Activated CD8-positive, alpha-beta T cell treated with anti-CD3 and anti-CD28 coated beads for 36 hours (primary cell): ENCODE measurements at regions not wholly inside any gene's neighbourhood (a gene's known extent, or its start where the extent isn't known, plus 50 kb on each side); places are given as distances from the start of the nearest gene placed in this dataset.

Experiments
- ATAC-seq: fragments of 200-7000 bp; cut with Tn5 transposase; one replicate; pipeline ENCODE4 v1.10.0; 2021; ENCODE audit warnings: mild to moderate bottlenecking, moderate library complexity
- CTCF ChIA-PET: fragments of 350-600 bp; sonication (Branson Sonifier 250); formaldehyde crosslinking; loops from one replicate; lab custom pipeline; 2021; ENCODE audit warnings: antibody characterized with exemption; lab: Charles Lee
- POLR2A ChIA-PET: fragments of 350-600 bp; sonication (Branson Sonifier 250); formaldehyde crosslinking; loops from one replicate; lab custom pipeline; 2021; ENCODE audit warnings: antibody characterized with exemption; lab: Charles Lee
- DNase-seq: peaks from one replicate; pipeline ENCODE4 v3.0.0-alpha.2; 2020
- H3K27ac Mint-ChIP-seq: one replicate; pipeline ENCODE4 v1.8.0; 2021; ENCODE audit warnings: mild to moderate bottlenecking, mixed read lengths
- H3K27me3 Mint-ChIP-seq: one replicate; pipeline ENCODE4 v1.8.0; 2021; ENCODE audit warnings: mixed read lengths
- H3K36me3 Mint-ChIP-seq: one replicate; pipeline ENCODE4 v1.8.0; 2021; ENCODE audit warnings: low read depth, mixed read lengths
- H3K4me1 Mint-ChIP-seq: one replicate; pipeline ENCODE4 v1.8.0; 2021; ENCODE audit warnings: low read depth, mixed read lengths
- H3K4me3 Mint-ChIP-seq: one replicate; pipeline ENCODE4 v1.8.0; 2021; ENCODE audit warnings: mild to moderate bottlenecking, moderate library complexity, mixed read lengths
- H3K9me3 Mint-ChIP-seq: one replicate; pipeline ENCODE4 v1.8.0; 2021; ENCODE audit warnings: mixed read lengths
- intact Hi-C: fragments of 100-400 bp; cut with micrococcal nuclease; formaldehyde crosslinking; loops from one replicate; pipeline ENCODE4 v1.10.0; 2022
- TF ChIP-seq, protein P1 (sequence below): fragments of 200-600 bp; IDR thresholded peaks from one replicate; pipeline ENCODE4 v1.8.0; 2022; ENCODE audit warnings: antibody characterized with exemption, mild to moderate bottlenecking

DNA sequence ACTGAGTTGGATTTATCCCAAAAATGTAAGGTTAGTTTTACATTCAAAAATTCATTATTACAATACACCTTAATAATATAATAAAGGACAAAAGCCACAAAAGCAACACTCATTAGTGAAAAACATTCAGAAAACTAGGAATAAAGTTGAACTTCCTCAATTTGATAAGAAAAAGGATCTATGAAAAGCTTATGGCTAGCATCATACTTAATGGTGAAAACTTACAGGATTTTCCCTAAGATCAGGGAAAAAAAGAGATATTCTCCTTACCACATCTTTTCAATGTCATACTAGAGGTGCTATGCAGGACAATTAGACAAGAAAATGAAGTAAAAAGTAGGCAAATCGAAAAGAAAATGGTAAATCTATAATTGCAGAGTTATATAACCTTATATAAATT is 279.9 kb downstream of the CGGBP1 start:
- Mint-ChIP-seq H3K4me3 (no peak overlapping the region), H3K4me1 (no peaks in the 10 kb centered on the region), H3K27me3 (peaks cover 11% of the 10 kb centered on the region), H3K27ac (no peak overlapping the region), H3K36me3 (no peaks in the 10 kb centered on the region), H3K9me3 (peaks cover 2% of the 10 kb centered on the region)
- ChIA-PET CTCF (no interaction called here), POLR2A (no interaction called here)
- intact Hi-C loops, result no loop called here
- TF ChIP-seq, protein P1, sequence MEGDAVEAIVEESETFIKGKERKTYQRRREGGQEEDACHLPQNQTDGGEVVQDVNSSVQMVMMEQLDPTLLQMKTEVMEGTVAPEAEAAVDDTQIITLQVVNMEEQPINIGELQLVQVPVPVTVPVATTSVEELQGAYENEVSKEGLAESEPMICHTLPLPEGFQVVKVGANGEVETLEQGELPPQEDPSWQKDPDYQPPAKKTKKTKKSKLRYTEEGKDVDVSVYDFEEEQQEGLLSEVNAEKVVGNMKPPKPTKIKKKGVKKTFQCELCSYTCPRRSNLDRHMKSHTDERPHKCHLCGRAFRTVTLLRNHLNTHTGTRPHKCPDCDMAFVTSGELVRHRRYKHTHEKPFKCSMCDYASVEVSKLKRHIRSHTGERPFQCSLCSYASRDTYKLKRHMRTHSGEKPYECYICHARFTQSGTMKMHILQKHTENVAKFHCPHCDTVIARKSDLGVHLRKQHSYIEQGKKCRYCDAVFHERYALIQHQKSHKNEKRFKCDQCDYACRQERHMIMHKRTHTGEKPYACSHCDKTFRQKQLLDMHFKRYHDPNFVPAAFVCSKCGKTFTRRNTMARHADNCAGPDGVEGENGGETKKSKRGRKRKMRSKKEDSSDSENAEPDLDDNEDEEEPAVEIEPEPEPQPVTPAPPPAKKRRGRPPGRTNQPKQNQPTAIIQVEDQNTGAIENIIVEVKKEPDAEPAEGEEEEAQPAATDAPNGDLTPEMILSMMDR, result no peak
- ATAC-seq, result no peak
- no peak for DNase-seq

DNA sequence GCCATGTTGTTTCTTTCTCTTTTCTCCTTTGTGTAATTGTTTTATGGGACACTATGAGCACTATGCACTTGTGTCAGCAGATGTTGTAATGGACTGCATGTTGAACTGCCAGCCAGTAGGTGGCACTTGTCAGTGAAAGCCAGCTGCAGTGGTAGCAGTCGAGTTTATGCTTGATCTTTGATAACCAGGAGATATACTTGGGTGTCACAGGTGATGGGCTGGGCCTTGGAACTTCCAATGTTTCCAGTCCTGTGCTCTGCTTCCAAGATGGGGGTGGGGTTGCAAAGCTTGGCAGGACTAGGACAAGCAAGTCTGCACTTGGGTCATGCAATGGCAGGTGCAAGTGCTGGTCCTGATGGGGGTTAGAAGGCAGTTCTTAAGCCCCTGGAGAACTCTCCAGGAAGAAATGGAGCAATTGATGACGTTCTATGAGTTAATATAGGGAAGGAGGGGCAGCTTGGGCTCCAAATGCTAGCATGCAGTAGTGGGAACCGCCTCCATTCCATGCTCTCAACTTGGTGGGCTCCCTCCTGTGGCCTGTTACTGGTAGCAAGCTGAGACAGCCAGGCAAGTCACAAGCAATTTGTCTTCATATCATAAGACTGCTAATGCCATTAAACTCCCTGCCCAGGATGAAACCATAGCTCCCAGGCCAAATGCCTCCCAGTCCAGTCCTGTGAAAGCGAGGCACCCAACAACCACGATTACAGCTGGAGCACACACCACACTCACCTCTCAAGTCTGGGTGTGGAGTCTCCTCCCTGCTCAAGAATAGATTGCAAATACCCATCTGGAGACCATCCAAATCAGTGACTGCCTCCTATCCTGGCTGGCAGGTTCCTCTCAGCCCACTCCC is 287.2 kb downstream of the CGGBP1 start:
- intact Hi-C loops, result loop anchor here (2.0 to 5.0 kb wide), 2 partner anchors 233 to 411 kb away; no protein-coding TSS in a partner anchor
- peaks cover 7% of the 10 kb centered on the region for H3K27me3 Mint-ChIP-seq
- POLR2A ChIA-PET, result no interaction called here
- ATAC-seq (peak; percentile 90), DNase-seq (peak; percentile 39)
- no peak overlapping the region for H3K4me3 Mint-ChIP-seq
- CTCF ChIA-PET, result interaction anchor here (0.6 to 1.7 kb wide), 14 partner anchors 8 to 473 kb away, joined by 3 to 10 read pairs (median 4); no protein-coding TSS in a partner anchor
- H3K27ac Mint-ChIP-seq, result no peak overlapping the region
- H3K4me1 Mint-ChIP-seq, result no peaks in the 10 kb centered on the region
- H3K9me3 Mint-ChIP-seq, result no peaks in the 10 kb centered on the region
- TF ChIP-seq, protein P1, result peak; percentile 77
- no peaks in the 10 kb centered on the region for H3K36me3 Mint-ChIP-seq

DNA sequence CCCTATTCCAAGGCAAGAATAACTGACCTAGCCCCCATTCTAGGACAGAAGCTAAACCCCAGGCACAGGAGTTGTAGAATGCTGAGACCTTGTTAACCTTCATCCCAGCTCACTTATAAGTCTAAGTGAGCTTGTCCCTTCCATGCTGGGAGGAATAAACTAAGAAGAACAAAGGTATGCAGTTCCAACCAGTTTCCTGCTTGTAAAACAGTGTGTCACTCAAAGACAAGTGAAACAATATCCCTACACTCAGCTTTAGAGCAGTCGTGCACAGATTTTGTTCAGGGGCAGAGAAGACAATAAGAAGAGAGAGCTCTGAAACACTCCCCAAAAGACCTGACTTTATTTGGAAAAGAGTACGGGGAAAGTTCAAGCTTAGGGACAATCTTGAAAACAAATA is 292.1 kb downstream of the CGGBP1 start:
- no peak overlapping the region for H3K27ac Mint-ChIP-seq
- no peaks in the 10 kb centered on the region for H3K9me3 Mint-ChIP-seq
- H3K27me3 Mint-ChIP-seq, result peaks cover 3% of the 10 kb centered on the region
- ChIA-PET CTCF (no interaction called here), POLR2A (no interaction called here)
- H3K4me1 Mint-ChIP-seq, result no peaks in the 10 kb centered on the region
- no peaks in the 10 kb centered on the region for H3K36me3 Mint-ChIP-seq
- TF ChIP-seq, protein P1, result no peak
- DNase-seq (no peak), ATAC-seq (no peak)
- no peak overlapping the region for H3K4me3 Mint-ChIP-seq
- intact Hi-C loops, result no loop called here

DNA sequence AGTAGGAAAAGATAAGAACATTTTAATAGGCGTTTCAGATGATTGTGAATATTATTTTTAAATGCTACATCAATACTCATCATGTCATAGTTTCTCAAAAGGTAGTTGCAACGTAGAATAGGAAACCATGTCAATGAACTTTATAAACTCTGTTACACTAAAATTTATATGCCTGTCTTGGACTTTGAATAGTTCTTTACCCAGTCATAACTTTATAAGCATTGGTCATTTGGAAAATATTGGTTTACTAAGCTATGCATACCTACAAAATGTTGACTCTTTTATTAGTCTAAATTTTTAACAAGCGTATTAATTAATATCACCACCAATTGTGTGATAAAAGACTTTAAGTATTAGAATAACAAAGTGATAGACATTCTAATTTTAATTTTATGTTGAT is 293.5 kb downstream of the CGGBP1 start:
- Mint-ChIP-seq H3K36me3 (no peaks in the 10 kb centered on the region), H3K4me1 (no peaks in the 10 kb centered on the region), H3K4me3 (no peak overlapping the region), H3K9me3 (no peaks in the 10 kb centered on the region), H3K27me3 (peaks cover 1% of the 10 kb centered on the region), H3K27ac (no peak overlapping the region)
- POLR2A ChIA-PET, result no interaction called here
- ATAC-seq (no peak), DNase-seq (no peak)
- TF ChIP-seq, protein P1, result no peak
- intact Hi-C loops, result no loop called here
- CTCF ChIA-PET, result no interaction called here

- Mint-ChIP-seq H3K4me3 (no peak overlapping the region), H3K36me3 (no peaks in the 10 kb centered on the region), H3K27me3 (no peaks in the 10 kb centered on the region), H3K9me3 (no peaks in the 10 kb centered on the region), H3K27ac (no peak overlapping the region), H3K4me1 (no peaks in the 10 kb centered on the region)
- TF ChIP-seq, protein P1, result no peak
- intact Hi-C loops, result no loop called here
- ChIA-PET POLR2A (no interaction called here), CTCF (no interaction called here)
- DNase-seq (no peak), ATAC-seq (no peak)
Observed at GRCh38 chr3:87761795-87762194, 297.0 kb downstream of the CGGBP1 start.
